HG03175 (cell line): ENCODE measurements at regions not wholly inside any gene's neighbourhood (a gene's known extent, or its start where the extent isn't known, plus 50 kb on each side); places are given as distances from the start of the nearest gene placed in this dataset.
"Not testable (repeated sequence)": the region's sequence is repeated elsewhere in the genome, so short reads cannot be mapped to it uniquely, and the experiment has no call there.

Experiments
- ATAC-seq: cut with Tn5 transposase; IDR thresholded peaks from one replicate; pipeline ENCODE4 v1.9.1; 2021; ENCODE audit warnings: mild to moderate bottlenecking, moderate library complexity; ENCODE audit not compliant: unreplicated experiment

- ATAC-seq = not testable (repeated sequence)
Measured at GRCh38 chr7:19549246-19549645, 159.6 kb downstream of the POLR1F start.

GRCh38 chr7:19537942-19538401 is 170.9 kb downstream of the POLR1F start:
- no peak for ATAC-seq

- ATAC-seq = no peak
Measured at GRCh38 chr7:19533266-19533665, 175.6 kb downstream of the POLR1F start.

GRCh38 chr7:19530852-19531251 is 178.0 kb downstream of the POLR1F start:
- ATAC-seq = no peak

GRCh38 chr7:19530261-19530660 is 178.6 kb downstream of the POLR1F start:
- no peak for ATAC-seq

GRCh38 chr7:19526639-19527038 is 182.2 kb downstream of the POLR1F start:
- ATAC-seq = no peak

GRCh38 chr7:19522486-19522885 is 186.4 kb downstream of the POLR1F start:
- no peak for ATAC-seq

- no peak for ATAC-seq
Measured at GRCh38 chr7:19520392-19520791, 188.4 kb downstream of the POLR1F start.

GRCh38 chr7:19519443-19520021 is 189.3 kb downstream of the POLR1F start:
- ATAC-seq = no peak

GRCh38 chr7:19517546-19517945 is 191.3 kb downstream of the POLR1F start:
- ATAC-seq = not testable (repeated sequence)

- no peak for ATAC-seq
Measured at GRCh38 chr7:19508821-19509220, 200.0 kb downstream of the POLR1F start.

GRCh38 chr7:19508124-19508523 is 200.7 kb downstream of the POLR1F start:
- ATAC-seq = no peak

- ATAC-seq = peak; percentile 79
Measured at GRCh38 chr7:19491821-19492452, 216.9 kb downstream of the POLR1F start.

- no peak for ATAC-seq
Measured at GRCh38 chr7:19491371-19491770, 217.5 kb downstream of the POLR1F start.

GRCh38 chr7:19489162-19489820 is 219.5 kb downstream of the POLR1F start:
- no peak for ATAC-seq

- ATAC-seq = no peak
Measured at GRCh38 chr7:19488056-19488455, 220.8 kb downstream of the POLR1F start.

GRCh38 chr7:19482628-19483027 is 226.2 kb downstream of the POLR1F start:
- ATAC-seq = no peak

- ATAC-seq = no peak
Measured at GRCh38 chr7:19480383-19480782, 228.5 kb downstream of the POLR1F start.

GRCh38 chr7:19470031-19470430 is 238.8 kb downstream of the POLR1F start:
- no peak for ATAC-seq

- no peak for ATAC-seq
Measured at GRCh38 chr7:19465861-19466260, 243.0 kb downstream of the POLR1F start.

GRCh38 chr7:19464751-19465150 is 244.1 kb downstream of the POLR1F start:
- ATAC-seq = no peak

- no peak for ATAC-seq
Measured at GRCh38 chr7:19464241-19464640, 244.6 kb downstream of the POLR1F start.
